ENCODE measurements at regions not wholly inside any gene's neighbourhood (a gene's known extent, or its start where the extent isn't known, plus 50 kb on each side); places are given as distances from the start of the nearest gene placed in this dataset.

GRCh38 chr6:40723967-40724366, 136.8 kb upstream of the LRFN2 start:
- no peak overlapping the region for H3K27ac ChIP-seq
- no peak for TF ChIP-seq CTCF (conservative IDR thresholded peaks at IDR 0.05; ENCODE audit: low read depth)
- ChIA-PET POLR2A (ENCODE audit: low non-redundant PET) (no interaction called here), CTCF (interaction anchor here (0.5 kb wide), 1 partner anchor 27 kb away, joined by 3 read pairs; no protein-coding TSS in a partner anchor)
- no peak for DNase-seq (ENCODE audit: low spot score)

- no peak for TF ChIP-seq CTCF (conservative IDR thresholded peaks at IDR 0.05; ENCODE audit: low read depth)
- CTCF ChIA-PET = no interaction called here
- POLR2A ChIA-PET (ENCODE audit: low non-redundant PET) = no interaction called here
- H3K27ac ChIP-seq = no peak overlapping the region
- DNase-seq (ENCODE audit: low spot score) = no peak
Measured at GRCh38 chr6:40722553-40723258, 135.5 kb upstream of the LRFN2 start.

GRCh38 chr6:40722091-40722490, 134.9 kb upstream of the LRFN2 start:
- ChIA-PET POLR2A (ENCODE audit: low non-redundant PET) (no interaction called here), CTCF (no interaction called here)
- DNase-seq (ENCODE audit: low spot score) = no peak
- no peak overlapping the region for H3K27ac ChIP-seq
- no peak for TF ChIP-seq CTCF (conservative IDR thresholded peaks at IDR 0.05; ENCODE audit: low read depth)

DNA sequence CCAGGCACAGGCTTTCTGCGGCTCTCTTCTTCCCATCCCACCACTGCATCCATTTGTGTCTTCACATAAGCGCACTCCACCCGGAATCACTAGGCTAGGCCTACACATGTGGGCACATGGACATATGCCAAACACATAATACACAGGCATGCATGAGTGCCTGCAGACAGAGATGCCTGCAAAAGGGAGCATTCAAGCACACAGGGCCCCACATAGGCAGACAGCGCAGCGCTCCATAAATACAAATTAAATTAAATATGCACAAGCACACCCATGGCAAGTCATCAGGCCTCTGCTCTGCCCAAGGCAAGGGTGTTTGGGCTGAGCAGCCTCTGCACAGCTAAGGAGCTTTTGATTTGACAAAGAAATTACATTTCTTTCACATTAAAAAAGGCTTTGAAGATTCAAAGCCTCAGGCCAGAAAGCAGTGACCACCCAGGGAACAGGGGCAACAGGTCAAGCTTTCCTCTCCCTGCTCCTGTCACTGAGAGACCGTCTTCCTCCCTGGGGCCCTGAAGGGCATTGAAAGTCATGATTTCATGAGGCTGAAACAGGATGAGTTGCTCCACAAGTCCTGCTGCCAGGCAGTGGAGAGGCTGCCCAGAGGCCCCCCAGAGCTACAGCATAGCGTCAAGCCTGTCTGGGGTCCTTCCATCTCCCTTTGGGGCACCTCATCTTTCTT, 134.2 kb upstream of the LRFN2 start:
- DNase-seq (ENCODE audit: low spot score) = no peak
- CTCF ChIA-PET = no interaction called here

GRCh38 chr6:40720375-40720748, 133.2 kb upstream of the LRFN2 start:
- H3K27ac ChIP-seq = no peak overlapping the region
- CTCF ChIA-PET = interaction anchor here (0.6 kb wide), 1 partner anchor 136 kb away, joined by 3 read pairs; no protein-coding TSS in a partner anchor
- POLR2A ChIA-PET (ENCODE audit: low non-redundant PET) = no interaction called here
- no peak for DNase-seq (ENCODE audit: low spot score)
- no peak for TF ChIP-seq CTCF (conservative IDR thresholded peaks at IDR 0.05; ENCODE audit: low read depth)

More for the DNA sequence above, 134.2 kb upstream of the LRFN2 start:
- POLR2A ChIA-PET (ENCODE audit: low non-redundant PET) = no interaction called here
- H3K27ac ChIP-seq = no peak overlapping the region
- TF ChIP-seq CTCF (conservative IDR thresholded peaks at IDR 0.05; ENCODE audit: low read depth) = no peak

GRCh38 chr6:40719671-40720374, 132.7 kb upstream of the LRFN2 start:
- CTCF ChIA-PET = interaction anchor here (0.7 kb wide), 1 partner anchor 196 kb away, joined by 4 read pairs; no protein-coding TSS in a partner anchor
- DNase-seq (ENCODE audit: low spot score) = no peak
- POLR2A ChIA-PET (ENCODE audit: low non-redundant PET) = no interaction called here
- TF ChIP-seq CTCF (conservative IDR thresholded peaks at IDR 0.05; ENCODE audit: low read depth) = no peak
- no peak overlapping the region for H3K27ac ChIP-seq
